Fibroblast of peridontal ligament (primary cell): ENCODE measurements at regions not wholly inside any gene's neighbourhood (a gene's known extent, or its start where the extent isn't known, plus 50 kb on each side); places are given as distances from the start of the nearest gene placed in this dataset.

ENCODE experiments used
- DNase-seq: peaks from one replicate; pipeline ENCODE4 v3.0.0-alpha.2; 2010; ENCODE audit errors: extremely low read depth

GRCh38 chrX:110430293-110431076, 71.8 kb downstream of the RTL9 start:
- no peak for DNase-seq

- DNase-seq, result no peak
Observed at GRCh38 chrX:110432091-110432905, 73.7 kb downstream of the RTL9 start.

- DNase-seq, result no peak
Observed at GRCh38 chrX:110432906-110433215, 74.2 kb downstream of the RTL9 start.

- DNase-seq, result no peak
Observed at GRCh38 chrX:110435196-110435595, 76.5 kb downstream of the RTL9 start.

- DNase-seq, result no peak
Observed at GRCh38 chrX:110436523-110436922, 77.9 kb downstream of the RTL9 start.

GRCh38 chrX:110437686-110438085, 79.0 kb downstream of the RTL9 start:
- no peak for DNase-seq

GRCh38 chrX:110440016-110440805, 81.6 kb downstream of the RTL9 start:
- no peak for DNase-seq

- DNase-seq, result no peak
Observed at GRCh38 chrX:110442635-110443034, 84.0 kb downstream of the RTL9 start.

GRCh38 chrX:110444996-110445395, 86.3 kb downstream of the RTL9 start:
- no peak for DNase-seq

- DNase-seq, result no peak
Observed at GRCh38 chrX:110448459-110448858, 89.8 kb downstream of the RTL9 start.

GRCh38 chrX:110449312-110449711, 90.7 kb downstream of the RTL9 start:
- no peak for DNase-seq

GRCh38 chrX:110450050-110450449, 91.4 kb downstream of the RTL9 start:
- peak; percentile 73 for DNase-seq

- DNase-seq, result no peak
Observed at GRCh38 chrX:110454336-110454735, 95.7 kb downstream of the RTL9 start.

- peak; percentile 9 for DNase-seq
Observed at GRCh38 chrX:110462957-110463356, 104.3 kb downstream of the RTL9 start.

- DNase-seq, result no peak
Observed at GRCh38 chrX:110466790-110467189, 108.1 kb downstream of the RTL9 start.

GRCh38 chrX:110472265-110472664, 113.6 kb downstream of the RTL9 start:
- DNase-seq, result no peak

- DNase-seq, result no peak
Observed at GRCh38 chrX:110477593-110478228, 119.1 kb downstream of the RTL9 start.

GRCh38 chrX:110491846-110492620, 133.4 kb downstream of the RTL9 start:
- no peak for DNase-seq

GRCh38 chrX:110504947-110505346, 146.3 kb downstream of the RTL9 start:
- DNase-seq, result no peak

- peak; percentile 13 for DNase-seq
Observed at GRCh38 chrX:110509755-110510532, 151.3 kb downstream of the RTL9 start.
